ENCODE measurements at regions not wholly inside any gene's neighbourhood (a gene's known extent, or its start where the extent isn't known, plus 50 kb on each side); places are given as distances from the start of the nearest gene placed in this dataset.

- no peak for DNase-seq
Measured at GRCh38 chr5:62698756-62699155, 120.1 kb downstream of the LRRC70 start.

- no peak for DNase-seq
Measured at GRCh38 chr5:62695274-62695673, 116.7 kb downstream of the LRRC70 start.

GRCh38 chr5:62692946-62693713, 114.5 kb downstream of the LRRC70 start:
- DNase-seq: no peak

- DNase-seq: no peak
Measured at GRCh38 chr5:62691946-62692345, 113.3 kb downstream of the LRRC70 start.

GRCh38 chr5:62690421-62690820, 111.8 kb downstream of the LRRC70 start:
- no peak for DNase-seq

- no peak for DNase-seq
Measured at GRCh38 chr5:62689599-62690368, 111.2 kb downstream of the LRRC70 start.

- no peak for DNase-seq
Measured at GRCh38 chr5:62686692-62687091, 108.1 kb downstream of the LRRC70 start.

GRCh38 chr5:62685221-62685620, 106.6 kb downstream of the LRRC70 start:
- DNase-seq: no peak

GRCh38 chr5:62684310-62684709, 105.7 kb downstream of the LRRC70 start:
- no peak for DNase-seq

- DNase-seq: no peak
Measured at GRCh38 chr5:62682059-62682458, 103.4 kb downstream of the LRRC70 start.

GRCh38 chr5:62681117-62681850, 102.7 kb downstream of the LRRC70 start:
- no peak for DNase-seq

GRCh38 chr5:62680121-62680520, 101.5 kb downstream of the LRRC70 start:
- no peak for DNase-seq

Data from CD4-positive, alpha-beta T cell treated with Interleukin-15 for 1 hour (primary cell).